DMS53 (cell line): ENCODE measurements at regions not wholly inside any gene's neighbourhood (a gene's known extent, or its start where the extent isn't known, plus 50 kb on each side); places are given as distances from the start of the nearest gene placed in this dataset.

Source experiments
- DNase-seq: peaks from one replicate; lab custom pipeline; 2025; lab: John Stamatoyannopoulos, UW

DNA sequence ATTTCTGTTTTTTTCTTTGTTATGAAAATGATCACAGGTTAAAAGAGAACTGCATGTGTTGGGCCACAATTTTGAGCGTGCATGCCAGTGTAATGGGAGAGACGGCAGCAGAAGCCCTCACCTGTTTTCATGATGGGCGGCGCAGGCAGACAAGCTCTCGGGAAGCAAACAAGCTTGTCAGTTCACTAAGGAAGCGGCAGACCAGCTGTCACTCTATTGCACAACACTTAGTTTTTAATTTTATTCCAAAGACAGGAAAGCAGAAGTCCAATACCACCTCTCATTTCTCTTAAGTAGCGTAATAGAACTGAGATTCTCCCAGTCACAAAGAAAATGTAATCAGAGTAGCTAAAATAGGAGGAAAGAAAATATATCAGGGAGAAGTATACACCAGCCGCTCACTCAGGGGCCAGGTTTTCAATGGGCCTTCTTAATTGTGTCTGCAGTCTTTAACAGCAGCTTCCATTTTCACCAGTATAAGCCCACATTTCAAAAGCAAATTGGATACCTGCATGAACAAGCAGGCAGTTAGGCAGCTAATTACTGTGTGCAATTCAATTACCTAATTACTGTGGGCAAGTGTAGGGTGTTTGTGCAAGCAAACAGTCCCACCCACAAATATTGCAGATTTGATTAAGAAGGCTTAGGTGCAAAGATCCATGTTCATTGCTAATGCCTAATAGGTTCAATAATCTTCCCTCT, 711.4 kb downstream of the DIAPH3 start:
- peak; percentile 1 for DNase-seq

DNA sequence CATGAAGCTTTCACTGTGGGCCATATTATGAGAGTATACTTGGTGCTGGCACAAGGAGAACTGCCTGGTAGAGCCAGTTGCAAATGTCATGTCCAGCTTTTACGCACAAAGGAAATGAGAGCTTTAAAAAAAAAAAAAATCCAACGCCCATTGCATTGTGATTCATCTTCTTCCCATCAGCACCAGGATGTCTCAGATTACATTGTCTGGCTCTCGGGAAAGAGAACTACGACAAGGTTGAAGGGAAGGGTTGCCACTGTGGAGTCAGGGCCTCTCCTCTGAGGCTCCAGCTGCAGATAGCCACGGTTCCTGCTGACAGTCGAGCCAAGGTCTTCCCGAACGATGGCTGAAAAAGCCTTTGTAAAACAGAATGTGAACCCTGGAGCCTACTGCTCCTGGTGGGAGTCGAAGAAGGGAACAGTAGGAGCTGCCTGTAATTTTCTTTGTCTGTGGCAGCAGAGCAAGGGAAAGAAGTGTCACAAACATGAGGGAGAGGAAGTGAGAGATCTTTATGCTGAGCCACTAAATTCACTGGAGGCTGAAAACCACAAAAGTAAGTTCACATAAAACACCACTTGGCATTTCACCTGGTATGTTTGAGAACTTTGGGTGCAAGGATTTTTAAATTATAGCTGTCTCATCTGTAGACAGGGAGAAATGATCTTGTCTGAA, 704.7 kb downstream of the DIAPH3 start:
- DNase-seq = peak; percentile 65

DNA sequence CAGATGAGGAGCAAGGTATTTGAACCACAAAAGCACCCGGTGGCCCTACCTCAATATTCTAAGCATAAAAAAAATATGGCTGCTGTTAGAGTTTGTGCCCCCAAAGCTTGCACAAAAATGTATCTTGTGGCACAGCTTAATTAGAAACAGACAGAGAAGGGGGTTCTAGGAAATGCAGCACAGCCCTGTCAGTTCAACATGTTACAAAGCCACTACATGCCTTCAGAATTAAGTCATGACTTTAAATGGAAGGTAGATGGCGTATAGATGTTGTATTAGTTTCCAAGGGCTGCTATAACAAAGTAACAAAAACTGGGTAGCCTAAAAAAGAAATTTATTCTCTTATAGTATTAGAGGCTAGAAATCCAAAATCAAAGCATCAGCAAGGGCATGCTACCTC, 703.8 kb downstream of the DIAPH3 start:
- no peak for DNase-seq

DNA sequence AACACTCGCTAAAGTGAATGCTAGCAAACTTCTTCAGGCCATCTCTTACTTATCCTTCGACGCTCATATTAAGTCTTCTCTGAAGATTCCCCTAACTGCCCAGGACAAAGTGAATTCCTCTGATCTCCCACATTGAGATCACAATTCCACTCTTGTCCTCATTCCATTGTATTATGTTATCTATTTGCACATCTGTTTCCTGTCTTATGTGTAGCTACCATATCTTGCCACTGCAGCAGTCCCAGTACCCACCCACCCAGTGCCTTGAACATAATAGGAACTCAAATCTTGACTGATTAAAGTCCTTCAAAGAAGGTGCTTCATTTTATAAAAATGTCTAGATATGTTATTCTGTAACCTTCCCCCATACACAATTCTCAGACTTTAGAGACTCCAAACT, 702.3 kb downstream of the DIAPH3 start:
- DNase-seq = no peak

DNA sequence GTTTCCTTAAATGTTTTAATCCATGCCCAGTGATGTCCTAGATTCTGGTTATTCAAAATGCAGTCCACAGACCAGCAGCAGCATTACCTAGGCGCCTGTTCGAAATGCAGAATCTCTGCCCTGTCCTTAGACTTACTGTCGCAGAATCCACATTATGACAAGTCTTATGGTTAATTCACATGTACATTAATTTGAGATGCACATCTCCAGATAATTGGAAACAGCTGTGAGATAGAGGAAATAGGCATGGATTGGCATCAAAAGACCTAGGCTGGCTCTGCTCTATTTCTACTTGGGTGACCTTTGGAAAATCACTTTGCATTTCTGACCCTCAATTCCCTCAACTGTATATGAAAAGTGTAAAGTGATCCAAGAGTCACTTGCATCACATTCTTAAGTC, 700.7 kb downstream of the DIAPH3 start:
- no peak for DNase-seq

DNA sequence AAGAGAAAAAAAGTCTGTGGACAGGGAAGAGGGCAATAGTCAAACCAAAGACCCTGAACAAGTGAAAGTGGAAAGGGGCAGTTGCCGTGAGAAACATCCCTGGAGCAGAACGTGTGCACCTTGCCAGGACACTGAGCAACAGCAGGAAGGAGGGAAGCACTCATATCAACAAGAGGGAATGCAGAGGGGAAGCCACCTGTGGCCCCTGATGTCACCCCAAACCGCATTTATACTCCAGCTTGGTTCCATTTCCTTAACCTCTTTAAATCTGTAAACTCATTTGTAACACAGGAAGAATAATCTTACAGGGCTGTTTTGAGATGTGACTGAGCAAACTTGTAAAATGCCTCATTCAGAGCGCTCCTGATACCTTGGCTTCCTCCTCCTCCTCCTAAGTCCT, 698.8 kb downstream of the DIAPH3 start:
- no peak for DNase-seq

DNA sequence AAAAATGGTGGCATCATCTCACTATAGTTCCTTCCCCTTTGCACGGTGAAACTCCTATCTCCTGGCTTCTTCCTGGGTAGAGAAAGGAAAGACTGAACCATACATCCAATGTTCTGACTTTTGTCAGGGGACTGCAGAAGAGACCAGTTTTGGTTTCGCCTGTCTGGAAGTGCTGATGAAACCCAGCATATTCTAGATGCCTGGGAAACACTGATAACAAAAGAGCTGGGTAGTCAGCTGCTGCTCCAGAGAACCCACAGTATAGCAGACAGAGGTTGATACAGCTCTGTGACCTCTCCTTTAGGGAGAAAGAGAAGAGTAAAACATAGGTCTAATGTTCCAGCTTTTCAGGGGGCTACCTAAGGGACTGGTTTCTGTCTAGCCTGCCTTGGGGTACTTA, 695.3 kb downstream of the DIAPH3 start:
- DNase-seq = no peak

DNA sequence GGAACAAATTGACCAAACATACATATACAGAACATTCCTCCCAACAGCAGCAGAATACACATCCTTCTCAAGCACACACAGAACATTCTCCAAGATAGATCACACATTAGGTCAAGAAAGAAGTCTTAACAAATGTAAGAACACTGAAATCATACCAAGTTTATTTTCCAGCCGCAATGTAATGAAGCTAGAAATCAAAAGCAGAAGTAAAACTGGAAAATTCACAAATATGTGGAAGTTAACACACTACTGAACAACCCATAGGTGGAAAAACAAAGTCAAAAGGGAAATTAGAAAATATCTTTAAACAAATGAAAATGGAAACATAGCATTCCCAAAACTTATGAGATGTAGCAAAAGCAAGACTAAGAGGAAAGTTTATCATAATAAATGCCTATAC, 692.6 kb downstream of the DIAPH3 start:
- DNase-seq = no peak

DNA sequence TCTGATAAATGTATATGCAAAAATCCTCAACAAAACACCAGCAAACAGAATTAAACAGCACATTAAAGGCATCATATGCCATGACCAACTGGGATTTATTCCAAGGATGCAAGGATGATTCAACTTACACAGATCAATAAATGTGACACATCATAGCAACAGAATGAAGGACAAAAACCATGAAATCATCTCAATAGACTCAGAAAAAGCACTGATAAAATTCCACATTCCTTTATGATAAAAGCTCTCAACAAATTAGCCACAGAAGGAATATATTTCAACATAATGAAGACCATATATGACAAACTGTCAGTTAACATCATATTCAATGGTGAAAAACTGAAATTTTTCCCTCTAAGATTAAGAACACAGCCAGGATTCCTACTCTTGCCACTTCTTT, 691.6 kb downstream of the DIAPH3 start:
- DNase-seq = no peak

DNA sequence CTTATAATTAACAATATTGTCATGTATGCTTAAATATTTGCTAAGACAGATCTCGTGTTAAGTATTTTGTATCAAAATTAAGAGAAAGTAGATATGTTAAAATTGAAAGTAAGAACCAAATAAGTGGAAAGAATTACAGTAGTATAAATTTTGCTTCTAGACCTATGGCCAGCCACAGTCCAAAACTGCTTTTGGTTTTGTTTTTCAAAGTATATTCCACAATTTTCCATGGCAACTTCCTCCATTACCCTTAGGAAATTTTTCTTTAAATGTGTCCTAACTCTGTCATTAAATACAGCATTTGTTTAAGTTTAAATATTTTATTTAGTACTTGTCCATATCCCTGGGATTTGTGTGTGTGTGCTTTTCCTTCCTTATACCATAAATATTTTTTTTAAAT, 689.0 kb downstream of the DIAPH3 start:
- no peak for DNase-seq

DNA sequence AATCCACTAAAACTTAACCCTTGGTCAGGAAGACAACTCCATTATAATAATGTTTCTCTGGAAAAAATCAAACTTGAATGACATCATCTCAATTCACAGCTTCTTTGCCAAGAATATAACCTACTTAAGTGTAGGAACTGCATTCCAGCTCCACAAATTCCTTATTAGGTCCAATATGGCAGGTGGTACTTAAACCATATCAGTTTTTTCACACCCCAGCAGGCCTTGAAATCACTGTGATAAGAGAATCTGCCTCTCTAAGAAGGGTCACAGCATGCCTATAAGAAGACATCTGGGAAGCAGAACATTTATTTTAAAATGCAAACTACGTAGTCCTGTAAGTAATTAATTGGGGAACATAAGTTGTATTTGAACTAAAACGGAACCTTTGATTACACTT, 687.8 kb downstream of the DIAPH3 start:
- no peak for DNase-seq

DNA sequence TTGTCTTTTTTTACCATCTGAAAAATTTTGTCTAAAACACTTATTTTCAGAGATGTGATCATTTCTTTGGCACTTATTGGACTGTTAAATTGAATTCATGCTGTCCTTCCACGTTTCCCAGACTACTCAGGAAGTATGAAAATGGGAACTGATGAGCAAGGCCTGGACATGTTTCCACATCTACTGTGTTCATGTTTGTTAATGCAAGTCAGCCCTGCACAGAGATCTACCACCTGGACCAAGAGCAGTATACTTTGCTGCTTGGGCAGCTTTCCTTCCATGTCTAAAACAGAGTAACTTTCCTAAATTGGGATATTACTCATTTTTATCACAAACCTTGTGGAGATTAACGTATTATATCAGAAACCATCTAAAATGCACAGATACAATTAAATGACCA, 687.4 kb downstream of the DIAPH3 start:
- DNase-seq = no peak

DNA sequence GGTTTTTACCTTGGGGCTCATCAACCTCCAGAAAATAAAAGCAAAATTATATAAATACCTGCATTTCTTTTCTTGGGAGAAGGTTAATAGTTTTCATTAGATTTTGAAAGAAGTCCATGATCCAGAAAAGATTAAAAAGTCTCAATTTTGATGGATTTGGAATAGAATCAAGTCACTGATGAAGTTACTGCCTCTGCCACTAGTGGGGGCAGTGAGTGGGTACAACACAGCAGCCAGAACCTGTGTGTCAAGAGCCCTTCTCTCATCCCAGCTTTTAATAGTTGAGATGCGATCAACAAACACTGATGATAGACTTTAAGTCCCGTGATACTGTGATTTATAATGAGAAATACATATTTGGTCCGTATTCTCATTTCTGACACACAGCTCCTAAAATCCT, 686.7 kb downstream of the DIAPH3 start:
- DNase-seq = peak; percentile 3

DNA sequence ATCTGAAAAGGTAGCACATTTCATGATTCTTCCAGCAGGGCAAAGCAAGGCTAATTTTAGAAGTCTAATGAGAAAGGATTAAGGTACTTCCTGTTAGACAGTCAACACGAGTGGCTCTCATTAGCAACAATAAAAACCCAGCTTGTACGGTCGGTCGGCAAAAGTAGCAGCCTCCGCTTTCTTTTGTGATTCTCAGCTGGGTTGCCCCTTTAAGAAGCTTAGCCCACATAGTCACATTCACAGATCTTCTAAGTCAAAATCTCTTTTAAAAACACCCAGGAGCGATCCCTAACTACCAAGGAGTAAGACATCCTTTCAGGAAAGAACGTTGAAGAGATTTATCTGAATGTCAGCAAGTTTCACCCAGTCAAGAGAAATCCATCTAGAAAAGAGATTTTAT, 684.8 kb downstream of the DIAPH3 start:
- DNase-seq = no peak

DNA sequence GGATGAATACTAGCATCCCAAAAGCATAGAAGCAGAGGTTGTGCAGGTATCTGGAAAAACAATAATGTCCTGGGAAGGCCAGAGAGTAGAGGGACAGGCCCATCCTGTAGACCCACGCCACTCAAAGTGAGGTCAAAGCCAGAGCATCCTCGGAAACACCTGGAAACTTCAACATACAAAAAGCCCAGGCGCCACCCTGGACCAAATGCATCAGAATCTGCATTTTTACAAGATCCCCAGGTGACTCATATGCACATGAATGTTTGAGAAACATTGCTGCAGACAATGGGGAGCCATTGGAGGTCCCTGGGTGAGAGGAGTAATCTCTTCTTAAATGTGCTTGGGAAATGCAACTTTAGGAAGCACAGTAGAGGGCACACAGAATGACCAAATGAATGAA, 684.1 kb downstream of the DIAPH3 start:
- no peak for DNase-seq

DNA sequence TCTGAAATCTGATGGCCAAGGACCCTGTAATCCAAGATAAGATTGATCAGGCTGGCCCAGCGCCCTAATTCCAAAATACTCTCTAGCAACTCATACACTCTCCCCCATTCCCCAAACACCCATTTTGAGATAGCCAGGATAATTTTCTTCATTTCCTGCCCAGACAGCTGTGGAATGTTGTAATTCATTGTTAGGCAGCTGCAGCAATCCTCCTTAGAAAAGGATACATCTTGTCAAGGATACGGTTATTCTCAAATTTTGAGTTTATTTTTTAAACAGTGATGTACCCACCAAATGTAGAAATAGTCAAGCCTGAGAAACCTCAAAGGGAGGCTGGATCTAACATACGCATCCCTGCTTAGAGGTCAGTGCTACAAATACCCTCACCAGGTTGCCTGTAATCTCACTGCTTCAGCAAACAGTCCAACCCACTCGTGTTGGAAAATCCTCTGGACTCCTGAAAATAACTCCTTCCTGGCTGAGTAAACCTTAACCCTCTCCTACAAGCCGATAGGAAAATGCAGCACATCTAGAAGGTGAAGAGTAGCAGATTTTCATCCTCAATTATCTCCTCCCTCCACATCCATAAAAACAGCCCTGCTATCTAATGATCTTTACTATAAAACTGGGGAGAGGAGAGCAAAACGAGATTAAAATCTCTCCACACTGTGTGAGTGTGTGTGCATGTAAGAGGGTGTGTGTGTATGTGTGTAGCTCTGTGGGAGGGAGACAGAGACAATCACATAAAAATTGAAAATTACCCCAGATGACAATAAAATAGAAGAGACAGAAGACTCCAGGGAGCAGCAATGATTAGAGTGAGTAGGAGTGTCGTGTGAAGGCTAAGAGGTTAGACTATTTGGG, 683.1 kb downstream of the DIAPH3 start:
- no peak for DNase-seq

DNA sequence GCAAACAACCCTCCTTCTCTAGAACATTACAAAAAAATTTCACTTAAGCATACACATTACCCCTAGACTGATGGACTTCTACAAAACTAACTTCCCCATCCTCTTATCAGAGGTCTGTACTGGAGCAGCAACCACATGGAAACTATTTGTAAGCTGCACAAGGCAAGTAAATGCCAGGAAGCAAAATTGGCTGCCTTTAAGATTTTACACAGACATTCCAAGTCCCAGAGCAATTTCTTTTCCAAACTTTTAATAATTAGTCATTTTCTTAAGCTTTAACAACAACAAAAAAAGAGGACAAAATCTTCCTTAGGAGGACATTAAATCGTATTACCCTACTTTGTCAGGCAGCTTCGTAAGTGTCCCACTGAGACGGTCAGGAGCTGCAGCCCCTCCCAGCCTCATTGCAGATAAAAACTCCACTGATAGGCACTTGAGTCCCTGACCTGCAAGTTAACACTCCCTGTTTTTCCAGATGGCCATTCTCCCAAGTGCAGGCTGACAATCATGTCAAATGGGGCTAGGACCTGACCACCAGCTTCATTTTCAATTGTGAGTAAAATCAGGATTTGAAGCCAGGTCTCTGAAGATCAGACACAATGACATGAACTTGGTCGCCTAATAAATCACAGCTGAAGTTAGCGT, 680.1 kb downstream of the DIAPH3 start:
- DNase-seq = no peak

DNA sequence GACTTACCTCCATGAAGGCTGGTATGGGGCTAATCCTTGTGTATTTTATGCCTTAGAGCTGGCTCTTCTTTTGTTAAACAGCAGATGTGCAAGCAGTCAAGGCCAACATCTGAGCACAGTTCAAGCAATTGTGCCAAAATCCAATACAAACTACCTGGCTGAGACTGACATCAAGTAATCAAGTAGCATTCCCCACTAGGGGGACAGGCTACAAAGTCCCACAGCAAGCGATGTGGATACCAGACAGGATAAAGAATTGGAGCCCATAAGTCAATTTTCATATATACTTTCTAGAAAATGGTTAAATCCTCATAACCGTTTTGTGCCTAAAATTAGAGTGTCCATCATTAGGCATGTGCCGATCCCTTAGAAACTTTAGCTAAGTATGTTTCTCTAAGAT, 675.8 kb downstream of the DIAPH3 start:
- no peak for DNase-seq

DNA sequence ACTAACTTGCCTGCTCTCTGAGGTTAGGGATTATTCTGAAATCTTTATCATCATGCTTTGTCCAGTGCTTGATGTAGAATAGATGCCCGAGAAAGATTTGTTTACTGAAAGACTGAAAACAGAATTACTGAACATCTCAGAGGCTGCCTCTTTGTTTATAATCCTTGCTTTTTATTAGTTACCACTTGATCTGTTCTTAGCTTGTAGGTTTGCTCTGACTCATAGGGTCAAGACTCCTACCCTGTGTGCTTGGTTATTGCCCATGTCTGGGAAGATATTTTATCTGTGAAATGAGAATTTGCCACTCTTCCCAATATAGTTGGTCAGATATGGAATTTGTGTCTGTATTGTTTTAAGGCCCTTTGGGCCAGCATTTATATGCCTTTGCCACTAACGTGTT, 675.3 kb downstream of the DIAPH3 start:
- no peak for DNase-seq

DNA sequence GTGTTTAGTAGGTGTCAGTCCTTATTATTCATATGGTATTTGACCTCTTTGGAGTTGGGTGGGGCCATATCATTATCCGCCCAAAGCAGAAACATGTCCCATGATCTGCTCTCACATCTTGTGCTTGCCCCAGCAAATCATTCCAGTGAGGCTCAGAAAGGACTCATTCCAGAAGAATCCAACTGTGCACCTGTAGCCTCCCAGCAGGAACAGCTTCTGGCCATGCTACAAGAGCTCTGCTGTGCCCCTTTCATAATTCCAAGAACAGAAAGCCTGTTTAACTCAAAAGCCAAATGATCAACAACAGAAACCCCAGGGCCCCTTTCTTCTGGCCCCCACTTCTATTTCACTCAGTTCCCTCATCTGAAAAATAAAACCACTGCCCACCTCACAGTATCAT, 673.1 kb downstream of the DIAPH3 start:
- no peak for DNase-seq

DNA sequence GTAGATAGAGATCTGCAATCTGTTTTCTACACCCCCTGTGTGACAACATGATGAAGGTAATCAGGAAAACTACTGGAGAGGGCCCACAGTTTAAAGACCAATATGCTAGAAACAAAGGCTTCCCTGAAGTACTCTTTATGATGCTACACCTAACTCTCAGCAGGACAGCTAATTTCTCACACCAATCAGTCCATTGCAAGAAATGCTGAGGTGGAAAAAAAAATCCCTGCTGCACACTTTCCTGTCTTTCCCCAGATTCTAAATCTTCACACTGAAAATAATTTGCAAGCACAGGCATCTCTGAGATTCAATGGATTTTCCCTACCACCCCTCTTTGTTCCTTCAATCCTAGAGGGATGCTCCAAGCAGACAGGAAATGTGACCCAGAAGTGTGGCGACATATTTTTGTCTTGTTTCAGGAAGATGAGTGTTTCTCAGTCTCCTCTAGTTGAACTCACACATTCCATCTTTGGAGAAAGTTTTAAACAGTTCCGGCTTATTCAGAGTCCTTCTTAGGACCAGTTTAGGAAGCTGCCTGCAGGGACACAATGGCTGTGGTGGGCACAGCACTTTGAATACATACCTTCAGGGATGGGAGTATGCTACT, 671.6 kb downstream of the DIAPH3 start:
- no peak for DNase-seq

DNA sequence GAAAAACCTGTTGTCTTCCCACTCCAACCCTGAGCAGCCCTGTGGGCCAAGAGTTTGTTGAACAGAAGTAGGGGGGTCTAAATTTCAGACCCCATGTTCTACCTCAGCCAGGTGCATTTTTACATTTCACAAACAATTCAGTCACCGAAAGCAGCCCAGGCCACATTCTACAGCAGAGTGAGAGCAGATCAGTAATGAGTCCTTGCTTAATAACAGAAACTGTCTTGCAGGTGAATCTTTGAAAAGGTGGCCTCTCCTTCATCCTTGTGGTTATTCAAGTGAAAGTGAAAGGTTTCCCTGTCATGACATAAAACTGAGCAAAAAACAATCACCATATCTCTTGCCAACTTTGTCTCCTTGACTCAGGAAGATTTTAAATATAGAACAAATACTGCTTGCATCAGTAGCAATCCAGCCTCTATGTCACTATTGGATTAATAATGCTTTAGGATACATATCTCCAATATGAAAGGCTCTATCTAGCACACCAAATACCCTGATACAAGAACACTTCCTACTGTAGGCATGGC, 670.2 kb downstream of the DIAPH3 start:
- DNase-seq = no peak
